Left lung (tissue), 4 donors: ENCODE measurements at regions not wholly inside any gene's neighbourhood (a gene's known extent, or its start where the extent isn't known, plus 50 kb on each side); places are given as distances from the start of the nearest gene placed in this dataset.
A peak's percentile ranks its signal among the peaks of the same experiment; 100 is the strongest.

Experiments used
- ATAC-seq: fragments of 200-7000 bp; cut with Tn5 transposase; one replicate; pipeline ENCODE4 v1.9.1; 2020; ENCODE audit warnings: moderate library complexity
- DNase-seq, 4 donors: peaks; one replicate each; pipeline ENCODE4 v3.0.0-alpha.2; 2013 to 2020
- H3K27ac ChIP-seq, 2 donors: fragments of 200-600 bp; sonication (generic) in 1 of 2; one replicate each; pipeline versions ENCODE4 v1.5.0 to v1.8.0; 2020 to 2021
- H3K27me3 ChIP-seq, 2 donors: fragments of 200-600 bp; sonication (generic) in 1 of 2; one replicate each; pipeline versions ENCODE4 v1.5.0 to v1.8.0; 2020 to 2021
- H3K36me3 ChIP-seq, 2 donors: fragments of 200-600 bp; sonication (generic) in 1 of 2; one replicate each; pipeline versions ENCODE4 v1.5.0 to v1.8.0; 2020 to 2021
- H3K4me1 ChIP-seq, 2 donors: fragments of 200-600 bp; one replicate each; pipeline ENCODE4 v1.8.0; 2021
- H3K4me3 ChIP-seq, 2 donors: fragments of 200-600 bp; sonication (generic) in 1 of 2; one replicate each; pipeline versions ENCODE4 v1.5.0 to v1.8.0; 2020 to 2021; ENCODE audit warnings: mild to moderate bottlenecking in 1 of 2
- H3K9me3 ChIP-seq, 2 donors: fragments of 200-600 bp; sonication (generic) in 1 of 2; one replicate each; pipeline versions ENCODE4 v1.5.0 to v1.8.0; 2020 to 2021
- intact Hi-C, 2 donors: fragments of 100-400 bp; cut with DNase I; formaldehyde crosslinking; loops; one replicate each; pipeline versions ENCODE4 v1.11.2 to v1.14.2; 2022
- TF ChIP-seq, protein P1 (sequence below), 2 donors: fragments of 200-600 bp; sonication (generic) in 1 of 2; IDR thresholded peaks; one replicate each; pipeline versions ENCODE4 v1.5.0 to v1.8.0; 2021; ENCODE audit warnings: antibody characterized with exemption in 2 of 2
- donor health status: DM: no; HTN: yes; CAD: no.
- donor health status: DM: no; HTN: no; CAD: no.

DNA sequence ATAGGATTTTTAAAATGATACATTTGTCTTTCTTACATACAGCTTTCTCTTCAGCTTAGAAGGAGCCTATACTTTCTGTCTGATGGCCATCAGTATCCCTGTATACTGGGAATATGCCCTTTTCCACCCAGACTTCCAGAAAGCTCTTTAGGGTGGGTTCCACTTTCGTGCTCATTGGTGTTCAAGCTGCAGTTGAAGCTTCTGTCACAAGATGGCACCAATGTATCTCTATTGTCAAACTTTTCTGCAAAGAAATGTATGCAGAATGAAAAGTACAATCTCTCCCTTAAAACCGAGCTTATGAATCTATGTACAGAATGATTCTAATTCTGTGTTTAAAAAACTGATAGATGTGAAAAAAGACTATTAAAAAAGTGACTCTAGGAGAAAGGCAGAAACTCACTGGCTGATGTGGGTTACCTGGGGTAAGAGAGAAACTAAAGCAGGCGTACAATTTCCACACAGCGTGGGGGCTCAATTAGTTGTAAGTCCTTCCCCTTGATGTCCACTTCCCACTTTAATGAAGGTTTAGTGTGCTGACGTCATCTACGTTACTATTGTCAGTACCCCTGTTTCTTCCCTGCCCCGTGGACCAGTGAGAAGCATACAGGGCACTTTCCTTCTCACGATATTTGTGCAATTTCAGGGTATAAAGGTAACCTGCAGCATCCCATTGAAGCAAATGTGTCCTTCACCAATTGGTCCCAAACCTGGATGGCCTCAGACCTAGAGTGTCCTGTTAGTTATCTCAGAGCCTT is 57.3 kb upstream of the TCEAL2 start:
- intact Hi-C loops = no loop called here

DNA sequence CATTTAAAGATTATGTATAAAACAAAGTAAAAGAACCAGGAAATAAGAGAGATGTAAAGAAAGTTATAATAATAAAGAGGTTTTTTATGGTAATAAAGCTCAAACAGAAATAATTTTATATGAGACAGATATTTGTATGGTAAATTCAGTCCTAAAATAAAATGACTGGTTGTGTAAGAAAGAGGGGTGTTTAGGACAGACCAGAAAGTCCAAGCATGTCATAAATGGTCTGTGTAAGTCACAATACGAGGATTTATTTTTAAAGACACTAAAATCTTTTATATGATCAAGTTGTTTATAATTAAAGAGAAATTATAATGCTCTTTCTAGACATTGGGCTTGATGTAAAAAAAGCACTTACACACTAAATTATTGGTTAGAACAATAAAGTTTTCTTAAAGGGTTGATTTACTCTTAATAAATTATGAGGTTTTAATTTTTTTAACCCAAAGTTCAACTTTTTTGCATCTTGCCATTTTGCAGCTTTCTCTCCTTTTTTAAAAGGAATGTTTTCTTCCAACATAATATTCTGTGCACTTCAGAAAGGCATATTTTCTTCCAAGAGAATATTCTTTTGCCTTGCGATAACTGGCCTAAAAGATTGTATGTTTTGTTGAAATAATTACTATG is 61.9 kb upstream of the TCEAL2 start:
- TF ChIP-seq, protein P1, sequence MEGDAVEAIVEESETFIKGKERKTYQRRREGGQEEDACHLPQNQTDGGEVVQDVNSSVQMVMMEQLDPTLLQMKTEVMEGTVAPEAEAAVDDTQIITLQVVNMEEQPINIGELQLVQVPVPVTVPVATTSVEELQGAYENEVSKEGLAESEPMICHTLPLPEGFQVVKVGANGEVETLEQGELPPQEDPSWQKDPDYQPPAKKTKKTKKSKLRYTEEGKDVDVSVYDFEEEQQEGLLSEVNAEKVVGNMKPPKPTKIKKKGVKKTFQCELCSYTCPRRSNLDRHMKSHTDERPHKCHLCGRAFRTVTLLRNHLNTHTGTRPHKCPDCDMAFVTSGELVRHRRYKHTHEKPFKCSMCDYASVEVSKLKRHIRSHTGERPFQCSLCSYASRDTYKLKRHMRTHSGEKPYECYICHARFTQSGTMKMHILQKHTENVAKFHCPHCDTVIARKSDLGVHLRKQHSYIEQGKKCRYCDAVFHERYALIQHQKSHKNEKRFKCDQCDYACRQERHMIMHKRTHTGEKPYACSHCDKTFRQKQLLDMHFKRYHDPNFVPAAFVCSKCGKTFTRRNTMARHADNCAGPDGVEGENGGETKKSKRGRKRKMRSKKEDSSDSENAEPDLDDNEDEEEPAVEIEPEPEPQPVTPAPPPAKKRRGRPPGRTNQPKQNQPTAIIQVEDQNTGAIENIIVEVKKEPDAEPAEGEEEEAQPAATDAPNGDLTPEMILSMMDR (IDR thresholded peaks at IDR 0.05) = no peak

More for the DNA sequence above, 57.3 kb upstream of the TCEAL2 start:
- Histone ChIP-seq H3K4me3 (no peak overlapping the region), H3K4me1 (no peaks in the 10 kb centered on the region), H3K27ac (no peak overlapping the region), H3K36me3 (no peaks in the 10 kb centered on the region), H3K9me3 (peaks cover 0 to 4% of the 10 kb centered on the region in 2 donors), H3K27me3 (no peaks in the 10 kb centered on the region)
- DNase-seq (peak in 2 of 4 donors; percentile 7 to 8), ATAC-seq (no peak)
- TF ChIP-seq, protein P1 (IDR thresholded peaks at IDR 0.05) = peak; percentile 25 to 27

DNA sequence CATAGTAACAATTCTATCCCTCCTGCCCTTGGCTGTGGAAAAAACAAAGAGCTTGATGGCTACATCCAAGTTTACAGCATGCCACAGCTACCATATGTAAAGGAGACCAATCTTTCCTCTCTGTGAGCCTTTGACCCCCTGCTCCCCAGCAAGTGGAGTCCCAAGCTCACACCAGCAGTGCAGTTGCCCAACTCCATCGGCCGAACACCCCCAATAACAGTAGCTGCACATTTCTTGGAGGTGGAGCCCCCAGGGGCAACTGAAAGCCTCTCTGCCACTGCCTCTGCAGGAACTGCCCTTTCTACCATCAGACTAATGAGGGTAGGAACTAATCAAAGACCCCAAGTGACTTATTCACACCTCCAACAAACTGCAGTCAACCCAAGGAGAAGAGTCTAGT is 81.0 kb upstream of the TCEAL2 start:
- peaks cover 0 to 2% of the 10 kb centered on the region in 2 donors for H3K9me3 ChIP-seq

More for the DNA sequence above, 61.9 kb upstream of the TCEAL2 start:
- Histone ChIP-seq H3K4me3 (no peak overlapping the region), H3K27ac (no peak overlapping the region), H3K36me3 (no peaks in the 10 kb centered on the region), H3K4me1 (no peaks in the 10 kb centered on the region), H3K9me3 (peaks cover 0 to 4% of the 10 kb centered on the region in 2 donors), H3K27me3 (no peaks in the 10 kb centered on the region)
- DNase-seq = no peak
- ATAC-seq = no peak
- intact Hi-C loops = no loop called here

DNA sequence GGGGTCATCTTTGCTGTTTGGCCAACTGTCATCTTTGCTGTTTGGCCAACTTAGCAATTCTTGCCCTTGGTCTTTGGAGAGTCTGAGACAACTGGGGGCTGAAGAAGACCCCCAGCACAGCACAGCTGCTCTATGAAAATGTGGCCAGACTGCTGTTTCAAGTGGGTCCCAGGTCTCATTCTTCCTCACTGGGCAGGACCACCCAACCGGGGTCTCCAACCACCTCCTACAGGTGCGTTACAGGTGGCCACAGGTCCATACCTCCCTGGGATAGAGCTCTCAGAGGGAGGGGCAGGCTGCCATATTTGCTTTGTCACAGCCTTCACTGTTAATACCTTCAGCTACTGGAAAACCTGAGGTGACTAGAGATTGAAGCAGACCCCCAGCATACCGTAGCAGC is 82.1 kb upstream of the TCEAL2 start:
- Histone ChIP-seq H3K36me3 (no peaks in the 10 kb centered on the region), H3K27me3 (no peaks in the 10 kb centered on the region), H3K4me3 (no peak overlapping the region), H3K27ac (no peak overlapping the region), H3K4me1 (no peaks in the 10 kb centered on the region), H3K9me3 (peaks cover 0 to 2% of the 10 kb centered on the region in 2 donors)
- ATAC-seq = no peak
- TF ChIP-seq, protein P1 (IDR thresholded peaks at IDR 0.05) = no peak
- intact Hi-C loops = no loop called here
- no peak for DNase-seq

More for the DNA sequence above, 81.0 kb upstream of the TCEAL2 start:
- Histone ChIP-seq H3K36me3 (no peaks in the 10 kb centered on the region), H3K27ac (no peak overlapping the region), H3K4me1 (no peaks in the 10 kb centered on the region), H3K27me3 (no peaks in the 10 kb centered on the region), H3K4me3 (no peak overlapping the region)
- intact Hi-C loops = no loop called here
- TF ChIP-seq, protein P1 (IDR thresholded peaks at IDR 0.05) = no peak
- DNase-seq = no peak
- ATAC-seq = no peak
